Endothelial cell of umbilical vein (primary cell): ENCODE measurements at regions not wholly inside any gene's neighbourhood (a gene's known extent, or its start where the extent isn't known, plus 50 kb on each side); places are given as distances from the start of the nearest gene placed in this dataset.

ENCODE experiments used
- BruUV-seq: library from RNA; stranded (reverse); fragments of 400-500 nt; replicated peaks from 2 replicates; lab custom pipeline; 2021; lab: Mats Ljungman, UMichigan
- CTCF ChIA-PET: fragments of 300-600, 350-600 bp; sonication (Branson Sonifier 250); formaldehyde crosslinking; loops from one replicate; lab custom pipeline; 2021; ENCODE audit warnings: antibody characterized with exemption, inconsistent platforms; lab: Charles Lee
- POLR2A ChIA-PET: fragments of 300-600, 350-600 bp; sonication (Branson Sonifier 250); formaldehyde crosslinking; loops from one replicate; lab custom pipeline; 2021; ENCODE audit warnings: antibody characterized with exemption, inconsistent platforms; lab: Charles Lee
- DNase-seq: peaks from one replicate; pipeline ENCODE4 v3.0.0-alpha.2; 2011; ENCODE audit warnings: low read depth, low spot score
- FAIRE-seq: peaks from 2 replicates; lab custom pipeline; 2011; peaks lifted over from hg19 to GRCh38; lab: Jason Lieb, UNC
- H2AFZ ChIP-seq: 2 replicates; pipeline ENCODE4 v1.6.0; 2012; ENCODE audit warnings: low read depth, low read length, control low read depth, inconsistent platforms
- H3K27ac ChIP-seq: 2 replicates; pipeline ENCODE4 v1.5.1; 2011; ENCODE audit warnings: low read depth, mild to moderate bottlenecking, control low read depth, low read length, moderate library complexity; ENCODE audit not compliant: insufficient read depth
- H3K27me3 ChIP-seq, 2 experiments: 2 replicates each; pipeline versions ENCODE4 v1.6.0 to v1.6.1; 2011; ENCODE audit warnings: low read length in 2 of 2, mixed read lengths in 1 of 2; ENCODE audit not compliant: control insufficient read depth in 2 of 2, insufficient read depth in 2 of 2
- H3K36me3 ChIP-seq, 2 experiments: 2 replicates in 1 of 2; 3 replicates in 1 of 2; pipeline ENCODE4 v1.5.1; 2011; ENCODE audit warnings: low read length in 2 of 2, mild to moderate bottlenecking in 1 of 2, moderate library complexity in 1 of 2; ENCODE audit not compliant: control insufficient read depth in 2 of 2, insufficient read depth in 2 of 2; ENCODE audit errors: extremely low read depth in 1 of 2
- H3K4me1 ChIP-seq: 3 replicates; pipeline ENCODE4 v1.5.1; 2011; ENCODE audit warnings: mild to moderate bottlenecking, low read length; ENCODE audit not compliant: control insufficient read depth, insufficient read depth; ENCODE audit errors: extremely low read depth
- H3K4me2 ChIP-seq: 2 replicates; pipeline ENCODE4 v1.6.1; 2011; ENCODE audit warnings: low read length, control low read depth, mixed read lengths; ENCODE audit not compliant: insufficient read depth
- H3K4me3 ChIP-seq, 3 experiments: fragments of 200-600 bp in 1 of 3; sonication (generic), shearing (Covaris generic) in 1 of 3; replicated peaks in 1 of 3; 2 replicates each; pipeline ENCODE4 v1.5.1; 2011 to 2016; ENCODE audit warnings: control low read depth in 3 of 3, low read length in 3 of 3, mild to moderate bottlenecking in 2 of 3, inconsistent platforms in 1 of 3, low read depth in 1 of 3, moderate library complexity in 1 of 3; ENCODE audit not compliant: insufficient read depth in 1 of 3
- H3K79me2 ChIP-seq: 2 replicates; pipeline ENCODE4 v1.6.0; 2012; ENCODE audit warnings: low read length, inconsistent platforms; ENCODE audit not compliant: control insufficient read depth, insufficient read depth
- H3K9ac ChIP-seq: replicated peaks from 2 replicates; pipeline ENCODE3; 2011; ENCODE audit warnings: low read length, control low read depth; ENCODE audit not compliant: insufficient read depth; ENCODE audit errors: extremely low read depth
- H3K9me1 ChIP-seq: replicated peaks from 3 replicates; pipeline ENCODE4 v1.6.0; 2011; ENCODE audit warnings: mild to moderate bottlenecking, low read length; ENCODE audit not compliant: control insufficient read depth, insufficient read depth; ENCODE audit errors: extremely low read depth
- H3K9me3 ChIP-seq: replicated peaks from 2 replicates; pipeline ENCODE4 v1.5.1; 2012; ENCODE audit warnings: low read length, inconsistent platforms; ENCODE audit not compliant: control insufficient read depth, insufficient read depth
- H4K20me1 ChIP-seq: replicated peaks from 2 replicates; pipeline ENCODE3; 2011; ENCODE audit warnings: mild to moderate bottlenecking, low read length; ENCODE audit not compliant: control insufficient read depth, insufficient read depth; ENCODE audit errors: extremely low read depth
- EZH2 ChIP-seq: IDR thresholded peaks from 2 replicates; pipeline ENCODE4 v1.6.1; 2012; ENCODE audit warnings: borderline replicate concordance, low read depth, mild to moderate bottlenecking, moderate library complexity, low read length, inconsistent platforms; ENCODE audit not compliant: severe bottlenecking
- FOS ChIP-seq: IDR thresholded peaks from 2 replicates; pipeline ENCODE4 v1.6.1; 2011; ENCODE audit warnings: mild to moderate bottlenecking, low read length, moderate library complexity, borderline replicate concordance; ENCODE audit not compliant: insufficient read depth
- GATA2 ChIP-seq: IDR thresholded peaks from 2 replicates; pipeline ENCODE4 v1.7.0; 2011; ENCODE audit warnings: low read depth, mild to moderate bottlenecking, moderate library complexity, mixed read lengths, low read length; ENCODE audit not compliant: insufficient read length, insufficient read depth
- JUN ChIP-seq: IDR thresholded peaks from 2 replicates; pipeline ENCODE4 v1.6.1; 2011; ENCODE audit warnings: borderline replicate concordance, low read depth; ENCODE audit not compliant: insufficient read length, insufficient read depth
- MYC ChIP-seq: IDR thresholded peaks from one replicate; pipeline ENCODE4 v1.6.1; 2011; ENCODE audit warnings: mild to moderate bottlenecking, low read depth, low read length
- POLR2A ChIP-seq: IDR thresholded peaks from 2 replicates; pipeline ENCODE4 v1.6.1; 2012; ENCODE audit warnings: low read depth, mild to moderate bottlenecking, control low read depth, low read length
- POLR2AphosphoS5 ChIP-seq: IDR thresholded peaks from 2 replicates; pipeline ENCODE4 v1.6.1; 2012; ENCODE audit warnings: low read depth, mild to moderate bottlenecking, control low read depth, low read length, moderate library complexity; ENCODE audit not compliant: insufficient read depth
- dilution Hi-C: fragments of 300-500 bp; cut with MboI; formaldehyde crosslinking; loops from one replicate; pipeline ENCODE4 v1.15.0; 2019; ENCODE audit warnings: low sequenced_read_pairs; ENCODE audit not compliant: extremely low pct_ligation_motif_present
- intact Hi-C: fragments of 100-400 bp; cut with micrococcal nuclease; formaldehyde crosslinking; loops from one replicate; pipeline ENCODE4 v1.10.0; 2022
- TF ChIP-seq, protein P1 (sequence below), 2 donors: IDR thresholded peaks; 1 replicate in 1 of 2; 2 replicates in 1 of 2; pipeline ENCODE4 v1.5.1; 2011; ENCODE audit warnings: low read length in 2 of 2, mild to moderate bottlenecking in 2 of 2, moderate library complexity in 2 of 2, control low read depth in 1 of 2, inconsistent platforms in 1 of 2, low read depth in 1 of 2; ENCODE audit not compliant: insufficient read depth in 1 of 2; ENCODE audit errors: extremely low read depth in 1 of 2
- TF ChIP-seq, protein P2 (sequence below): IDR thresholded peaks from 2 replicates; pipeline ENCODE4 v1.6.1; 2011; ENCODE audit not compliant: insufficient read depth, insufficient read length

DNA sequence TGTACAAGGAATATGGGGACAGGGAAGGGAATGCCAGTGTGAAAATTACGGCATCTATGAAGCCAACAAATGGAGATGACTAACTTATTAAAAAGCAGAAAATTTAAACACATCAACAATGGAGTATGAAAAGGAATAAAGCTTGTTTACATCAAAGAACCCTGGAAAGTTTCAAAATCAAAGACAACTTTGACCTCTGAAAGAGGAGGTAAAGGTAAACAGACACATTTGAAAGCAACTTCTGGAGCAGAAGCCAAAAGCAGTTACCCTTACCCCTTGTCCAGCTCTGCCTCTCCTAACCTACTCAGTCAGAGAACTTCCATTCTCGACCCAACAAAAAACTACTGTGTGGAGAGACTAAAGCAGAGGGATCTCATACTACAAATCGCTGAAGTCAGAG is 184.3 kb downstream of the DUSP6 start:
- POLR2A ChIA-PET = no interaction called here
- DNase-seq = no peak
- CTCF ChIA-PET = no interaction called here
- no peaks in the 10 kb centered on the region for H4K20me1 ChIP-seq
- H3K9ac ChIP-seq = no peak overlapping the region
- TF ChIP-seq, protein P1, sequence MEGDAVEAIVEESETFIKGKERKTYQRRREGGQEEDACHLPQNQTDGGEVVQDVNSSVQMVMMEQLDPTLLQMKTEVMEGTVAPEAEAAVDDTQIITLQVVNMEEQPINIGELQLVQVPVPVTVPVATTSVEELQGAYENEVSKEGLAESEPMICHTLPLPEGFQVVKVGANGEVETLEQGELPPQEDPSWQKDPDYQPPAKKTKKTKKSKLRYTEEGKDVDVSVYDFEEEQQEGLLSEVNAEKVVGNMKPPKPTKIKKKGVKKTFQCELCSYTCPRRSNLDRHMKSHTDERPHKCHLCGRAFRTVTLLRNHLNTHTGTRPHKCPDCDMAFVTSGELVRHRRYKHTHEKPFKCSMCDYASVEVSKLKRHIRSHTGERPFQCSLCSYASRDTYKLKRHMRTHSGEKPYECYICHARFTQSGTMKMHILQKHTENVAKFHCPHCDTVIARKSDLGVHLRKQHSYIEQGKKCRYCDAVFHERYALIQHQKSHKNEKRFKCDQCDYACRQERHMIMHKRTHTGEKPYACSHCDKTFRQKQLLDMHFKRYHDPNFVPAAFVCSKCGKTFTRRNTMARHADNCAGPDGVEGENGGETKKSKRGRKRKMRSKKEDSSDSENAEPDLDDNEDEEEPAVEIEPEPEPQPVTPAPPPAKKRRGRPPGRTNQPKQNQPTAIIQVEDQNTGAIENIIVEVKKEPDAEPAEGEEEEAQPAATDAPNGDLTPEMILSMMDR (IDR thresholded peaks at IDR 0.05; ENCODE audit: extremely low read depth in 1 of 2, insufficient read depth in 1 of 2, low read depth in 1 of 2, low read length in 2 of 2) = no peak
- no peak for TF ChIP-seq FOS
- no peak for TF ChIP-seq GATA2
- TF ChIP-seq, protein P2, sequence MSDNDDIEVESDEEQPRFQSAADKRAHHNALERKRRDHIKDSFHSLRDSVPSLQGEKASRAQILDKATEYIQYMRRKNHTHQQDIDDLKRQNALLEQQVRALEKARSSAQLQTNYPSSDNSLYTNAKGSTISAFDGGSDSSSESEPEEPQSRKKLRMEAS = no peak
- TF ChIP-seq EZH2 = no peak
- no peak for TF ChIP-seq POLR2AphosphoS5
- TF ChIP-seq JUN = no peak
- TF ChIP-seq MYC = no peak
- no peak for TF ChIP-seq POLR2A
- no peaks in the 10 kb centered on the region for H3K9me3 ChIP-seq
- no peak for FAIRE-seq
- no peaks in the 10 kb centered on the region for H3K9me1 ChIP-seq
- no peaks in the 10 kb centered on the region for H3K27me3 ChIP-seq
- intact Hi-C loops (loop anchor here (10.0 kb wide), 1 partner anchor 113 kb away; no protein-coding TSS in a partner anchor), dilution Hi-C loops (no loop called here)
- peaks cover 29% of the 10 kb centered on the region for H3K4me1 ChIP-seq
- H3K36me3 ChIP-seq = no peaks in the 10 kb centered on the region
- no peak overlapping the region for H3K27ac ChIP-seq
- no peak overlapping the region for H2AFZ ChIP-seq
- H3K79me2 ChIP-seq = no peaks in the 10 kb centered on the region
- no peak overlapping the region for H3K4me2 ChIP-seq
- H3K4me3 ChIP-seq = no peak overlapping the region
- BruUV-seq = no TSS peak
